CD8-positive, alpha-beta memory T cell (primary cell): ENCODE measurements at regions not wholly inside any gene's neighbourhood (a gene's known extent, or its start where the extent isn't known, plus 50 kb on each side); places are given as distances from the start of the nearest gene placed in this dataset.

Experiments used
- CTCF ChIA-PET: fragments of 350-600 bp; sonication (Branson Sonifier 250); formaldehyde crosslinking; loops from one replicate; lab custom pipeline; 2021; ENCODE audit warnings: antibody characterized with exemption; lab: Charles Lee
- POLR2A ChIA-PET: fragments of 350-600 bp; sonication (Branson Sonifier 250); formaldehyde crosslinking; loops from one replicate; lab custom pipeline; 2021; ENCODE audit warnings: antibody characterized with exemption; lab: Charles Lee
- DNase-seq, 5 donors: peaks; one replicate each; pipeline versions ENCODE4 v3.0.0 to v3.0.0-alpha.2; 2020 to 2022; ENCODE audit warnings: mixed read lengths in 1 of 5
- H3K27ac ChIP-seq: one replicate; pipeline ENCODE4 v1.7.0; 2013; ENCODE audit warnings: low read depth, mild to moderate bottlenecking, low read length, moderate library complexity
- H3K27me3 ChIP-seq: 2 replicates; pipeline ENCODE4 v1.7.0; 2013; ENCODE audit warnings: low read length, mild to moderate bottlenecking; ENCODE audit not compliant: insufficient read depth, poor library complexity, severe bottlenecking
- H3K36me3 ChIP-seq: 2 replicates; pipeline ENCODE4 v1.7.0; 2013; ENCODE audit warnings: mild to moderate bottlenecking, low read length, moderate library complexity; ENCODE audit not compliant: insufficient read depth
- H3K4me1 ChIP-seq: 2 replicates; pipeline ENCODE4 v1.7.0; 2013; ENCODE audit warnings: mild to moderate bottlenecking, low read length, moderate library complexity; ENCODE audit not compliant: insufficient read depth
- H3K4me3 ChIP-seq: 2 replicates; pipeline ENCODE4 v1.7.0; 2013; ENCODE audit warnings: mild to moderate bottlenecking, low read length
- H3K9me3 ChIP-seq: 2 replicates; pipeline ENCODE4 v1.7.0; 2013; ENCODE audit warnings: mild to moderate bottlenecking, low read length
- H3K27ac Mint-ChIP-seq, 8 donors: one replicate each; pipeline ENCODE4 v1.8.0; 2020 to 2021; ENCODE audit warnings: mixed read lengths in 8 of 8, mild to moderate bottlenecking in 6 of 8, inconsistent platforms in 3 of 8, moderate library complexity in 3 of 8
- H3K27me3 Mint-ChIP-seq, 2 donors: one replicate each; pipeline ENCODE4 v1.8.0; 2020 to 2021; ENCODE audit warnings: mixed read lengths in 2 of 2, mild to moderate bottlenecking in 1 of 2, moderate library complexity in 1 of 2
- H3K36me3 Mint-ChIP-seq, 3 donors: one replicate each; pipeline ENCODE4 v1.8.0; 2020 to 2021; ENCODE audit warnings: mixed read lengths in 3 of 3, inconsistent platforms in 1 of 3, mild to moderate bottlenecking in 1 of 3
- H3K4me1 Mint-ChIP-seq, 3 donors: one replicate each; pipeline ENCODE4 v1.8.0; 2020 to 2021; ENCODE audit warnings: mixed read lengths in 3 of 3, inconsistent platforms in 1 of 3, mild to moderate bottlenecking in 1 of 3
- H3K4me3 Mint-ChIP-seq, 7 donors: one replicate each; pipeline ENCODE4 v1.8.0; 2020 to 2021; ENCODE audit warnings: mixed read lengths in 7 of 7, mild to moderate bottlenecking in 6 of 7, moderate library complexity in 4 of 7, inconsistent platforms in 2 of 7
- H3K9me3 Mint-ChIP-seq, 5 donors: one replicate each; pipeline ENCODE4 v1.8.0; 2020 to 2022; ENCODE audit warnings: mixed read lengths in 5 of 5, mild to moderate bottlenecking in 3 of 5, moderate library complexity in 2 of 5, inconsistent platforms in 1 of 5

- ChIA-PET CTCF (no interaction called here), POLR2A (no interaction called here)
- Histone ChIP-seq H3K36me3 (no peaks in the 10 kb centered on the region), H3K27ac (no peak overlapping the region), H3K4me1 (no peaks in the 10 kb centered on the region), H3K9me3 (no peaks in the 10 kb centered on the region), H3K4me3 (no peak overlapping the region), H3K27me3 (no peaks in the 10 kb centered on the region)
- DNase-seq, result no peak
- peaks cover 15 to 38% of the 10 kb centered on the region in 2 donors for H3K27me3 Mint-ChIP-seq
- peaks cover 0 to 4% (median 0%) of the 10 kb centered on the region in 3 donors for H3K36me3 Mint-ChIP-seq
- H3K4me3 Mint-ChIP-seq, result no peak overlapping the region
- no peaks in the 10 kb centered on the region for H3K4me1 Mint-ChIP-seq
- peaks cover 0 to under 1% (median 0%) of the 10 kb centered on the region in 5 donors for H3K9me3 Mint-ChIP-seq
- H3K27ac Mint-ChIP-seq, result no peak overlapping the region
Measured at GRCh38 chr10:14399641-14400040, 68.9 kb upstream of the FRMD4A start.

GRCh38 chr10:14397066-14397465 is 66.3 kb upstream of the FRMD4A start:
- H3K9me3 Mint-ChIP-seq, result peaks cover 0 to 5% (median 1%) of the 10 kb centered on the region in 5 donors
- H3K4me1 ChIP-seq, result no peaks in the 10 kb centered on the region
- peaks cover 0 to 4% (median 0%) of the 10 kb centered on the region in 3 donors for H3K36me3 Mint-ChIP-seq
- H3K27me3 Mint-ChIP-seq, result peaks cover 8 to 21% of the 10 kb centered on the region in 2 donors
- CTCF ChIA-PET, result no interaction called here
- no peak overlapping the region for H3K4me3 Mint-ChIP-seq
- no peaks in the 10 kb centered on the region for H3K9me3 ChIP-seq
- H3K27ac ChIP-seq, result no peak overlapping the region
- DNase-seq, result no peak
- no peak overlapping the region for H3K4me3 ChIP-seq
- POLR2A ChIA-PET, result no interaction called here
- no peak overlapping the region for H3K27ac Mint-ChIP-seq
- H3K4me1 Mint-ChIP-seq, result no peaks in the 10 kb centered on the region
- H3K36me3 ChIP-seq, result no peaks in the 10 kb centered on the region
- no peaks in the 10 kb centered on the region for H3K27me3 ChIP-seq

- H3K36me3 ChIP-seq, result no peaks in the 10 kb centered on the region
- ChIA-PET CTCF (interaction anchor here (1.0 kb wide), 1 partner anchor 11 kb away, joined by 3 read pairs; no protein-coding TSS in a partner anchor), POLR2A (no interaction called here)
- H3K9me3 Mint-ChIP-seq, result peaks cover 0 to 5% (median 1%) of the 10 kb centered on the region in 5 donors
- no peaks in the 10 kb centered on the region for H3K9me3 ChIP-seq
- no peaks in the 10 kb centered on the region for H3K4me1 ChIP-seq
- no peak for DNase-seq
- H3K27me3 ChIP-seq, result no peaks in the 10 kb centered on the region
- peaks cover 8 to 19% of the 10 kb centered on the region in 2 donors for H3K27me3 Mint-ChIP-seq
- H3K4me3 ChIP-seq, result no peak overlapping the region
- no peaks in the 10 kb centered on the region for H3K4me1 Mint-ChIP-seq
- no peak overlapping the region for H3K27ac ChIP-seq
- H3K27ac Mint-ChIP-seq, result peak overlapping the region in 1 of 8 donors; percentile 9
- no peak overlapping the region for H3K4me3 Mint-ChIP-seq
- peaks cover 0 to 4% (median 0%) of the 10 kb centered on the region in 3 donors for H3K36me3 Mint-ChIP-seq
Measured at GRCh38 chr10:14396411-14397048, 65.8 kb upstream of the FRMD4A start.

- Histone ChIP-seq H3K4me3 (no peak overlapping the region), H3K9me3 (no peaks in the 10 kb centered on the region), H3K4me1 (peaks cover 13% of the 10 kb centered on the region), H3K27ac (no peak overlapping the region), H3K36me3 (no peaks in the 10 kb centered on the region), H3K27me3 (no peaks in the 10 kb centered on the region)
- Mint-ChIP-seq H3K4me1 (peaks cover 0 to 19% (median 15%) of the 10 kb centered on the region in 3 donors), H3K27ac (no peak overlapping the region), H3K9me3 (peaks cover 0 to 5% (median 1%) of the 10 kb centered on the region in 5 donors), H3K4me3 (no peak overlapping the region), H3K27me3 (peaks cover 8 to 14% of the 10 kb centered on the region in 2 donors), H3K36me3 (peaks cover 0 to 4% (median 2%) of the 10 kb centered on the region in 3 donors)
- DNase-seq, result no peak
- CTCF ChIA-PET, result interaction anchor here (0.7 kb wide), 1 partner anchor 14 kb away, joined by 3 read pairs; no protein-coding TSS in a partner anchor
- POLR2A ChIA-PET, result no interaction called here
Measured at GRCh38 chr10:14394179-14394578, 63.5 kb upstream of the FRMD4A start.

GRCh38 chr10:14391342-14391741 is 60.6 kb upstream of the FRMD4A start:
- peaks cover 0 to 4% (median 4%) of the 10 kb centered on the region in 3 donors for H3K36me3 Mint-ChIP-seq
- H3K4me3 Mint-ChIP-seq, result no peak overlapping the region
- CTCF ChIA-PET, result no interaction called here
- peaks cover 0 to 26% (median 15%) of the 10 kb centered on the region in 3 donors for H3K4me1 Mint-ChIP-seq
- H3K9me3 Mint-ChIP-seq, result peaks cover 0 to 5% (median 1%) of the 10 kb centered on the region in 5 donors
- Histone ChIP-seq H3K27me3 (no peaks in the 10 kb centered on the region), H3K9me3 (no peaks in the 10 kb centered on the region), H3K27ac (no peak overlapping the region), H3K4me3 (no peak overlapping the region), H3K36me3 (no peaks in the 10 kb centered on the region), H3K4me1 (peaks cover 13% of the 10 kb centered on the region)
- peaks cover 3 to 17% of the 10 kb centered on the region in 2 donors for H3K27me3 Mint-ChIP-seq
- no peak overlapping the region for H3K27ac Mint-ChIP-seq
- POLR2A ChIA-PET, result no interaction called here
- no peak for DNase-seq

GRCh38 chr10:14389981-14390590 is 59.4 kb upstream of the FRMD4A start:
- H3K4me1 ChIP-seq, result peaks cover 14% of the 10 kb centered on the region
- Mint-ChIP-seq H3K4me3 (peak overlapping the region in 1 of 7 donors; percentile 33), H3K4me1 (peaks cover 0 to 36% (median 23%) of the 10 kb centered on the region in 3 donors), H3K27ac (no peak overlapping the region), H3K36me3 (peaks cover 0 to 4% (median 4%) of the 10 kb centered on the region in 3 donors), H3K27me3 (peaks cover 7 to 12% of the 10 kb centered on the region in 2 donors), H3K9me3 (peaks cover 0 to 5% (median 1%) of the 10 kb centered on the region in 5 donors)
- H3K27ac ChIP-seq, result no peak overlapping the region
- ChIA-PET POLR2A (no interaction called here), CTCF (no interaction called here)
- H3K27me3 ChIP-seq, result no peaks in the 10 kb centered on the region
- DNase-seq, result peak in 1 of 5 donors; percentile 12
- H3K4me3 ChIP-seq, result no peak overlapping the region
- no peaks in the 10 kb centered on the region for H3K9me3 ChIP-seq
- H3K36me3 ChIP-seq, result no peaks in the 10 kb centered on the region

GRCh38 chr10:14385596-14386593 is 55.2 kb upstream of the FRMD4A start:
- Histone ChIP-seq H3K4me1 (peaks cover 32% of the 10 kb centered on the region), H3K27me3 (no peaks in the 10 kb centered on the region), H3K27ac (no peak overlapping the region), H3K36me3 (no peaks in the 10 kb centered on the region), H3K4me3 (no peak overlapping the region), H3K9me3 (no peaks in the 10 kb centered on the region)
- H3K9me3 Mint-ChIP-seq, result no peaks in the 10 kb centered on the region
- ChIA-PET POLR2A (no interaction called here), CTCF (interaction anchor here (0.9 to 1.1 kb wide), 2 partner anchors 10 to 24 kb away, joined by 3 read pairs; no protein-coding TSS in a partner anchor)
- H3K27ac Mint-ChIP-seq, result peak overlapping the region in 1 of 8 donors; percentile 2
- peaks cover 0 to 4% (median 0%) of the 10 kb centered on the region in 3 donors for H3K36me3 Mint-ChIP-seq
- no peak for DNase-seq
- no peak overlapping the region for H3K4me3 Mint-ChIP-seq
- peaks cover 0 to 41% (median 29%) of the 10 kb centered on the region in 3 donors for H3K4me1 Mint-ChIP-seq
- peaks cover 16 to 19% of the 10 kb centered on the region in 2 donors for H3K27me3 Mint-ChIP-seq
